Activated naive CD4-positive, alpha-beta T cell (primary cell): ENCODE measurements at regions not wholly inside any gene's neighbourhood (a gene's known extent, or its start where the extent isn't known, plus 50 kb on each side); places are given as distances from the start of the nearest gene placed in this dataset.

ENCODE experiments used
- DNase-seq, 4 experiments: peaks; one replicate each; lab custom pipeline; 2025; lab: John Stamatoyannopoulos, UW

DNA sequence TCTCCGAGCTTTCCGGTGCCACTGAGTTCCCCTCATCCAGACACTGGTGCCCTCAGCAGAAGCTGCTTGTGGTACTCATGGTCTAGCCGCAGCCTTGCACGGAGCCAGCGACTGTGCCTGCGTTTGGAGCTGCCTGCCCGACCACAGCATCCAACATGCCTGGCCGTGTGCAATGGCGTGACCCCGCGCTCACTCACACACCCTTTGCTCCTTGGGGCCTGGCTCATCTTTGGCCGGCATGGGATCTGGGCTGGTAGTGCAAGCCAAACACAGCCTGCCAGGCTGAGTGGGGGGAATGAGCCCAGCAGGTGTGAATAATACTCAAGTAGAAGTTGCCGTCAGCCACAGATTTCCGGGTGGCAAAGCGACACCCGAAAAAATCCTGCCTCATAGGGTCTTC, 1178.7 kb upstream of the GBE1 start:
- DNase-seq = no peak

DNA sequence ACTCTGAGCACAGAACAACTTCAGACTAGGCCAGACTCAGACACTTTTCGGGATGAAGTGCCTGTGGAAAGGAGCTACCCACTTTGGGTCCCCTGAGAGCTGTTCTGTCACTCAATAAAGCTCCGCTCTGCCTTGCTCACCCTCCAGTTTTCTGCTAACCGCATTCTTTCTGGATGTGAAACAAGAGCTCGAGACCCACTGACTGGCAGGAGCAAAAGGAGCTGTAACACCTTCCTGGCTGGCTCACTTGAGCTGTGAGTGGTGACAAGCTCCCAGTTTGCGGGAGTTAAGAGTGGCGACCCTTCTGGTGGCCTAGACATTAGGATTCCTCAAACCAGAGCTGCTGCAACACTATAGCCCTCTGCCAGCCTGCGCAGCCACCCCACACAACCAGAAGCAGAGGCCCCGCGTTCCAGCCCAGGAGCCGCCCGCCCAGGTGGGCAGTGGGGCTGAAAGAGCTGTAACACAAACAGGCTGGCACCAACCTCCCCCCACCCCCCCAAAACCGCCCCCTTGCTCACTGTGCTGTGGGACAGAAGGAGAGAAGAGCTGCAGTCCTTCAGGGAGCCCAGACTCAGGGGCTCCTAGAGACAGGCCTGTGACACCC, 1178.1 kb upstream of the GBE1 start:
- no peak for DNase-seq

DNA sequence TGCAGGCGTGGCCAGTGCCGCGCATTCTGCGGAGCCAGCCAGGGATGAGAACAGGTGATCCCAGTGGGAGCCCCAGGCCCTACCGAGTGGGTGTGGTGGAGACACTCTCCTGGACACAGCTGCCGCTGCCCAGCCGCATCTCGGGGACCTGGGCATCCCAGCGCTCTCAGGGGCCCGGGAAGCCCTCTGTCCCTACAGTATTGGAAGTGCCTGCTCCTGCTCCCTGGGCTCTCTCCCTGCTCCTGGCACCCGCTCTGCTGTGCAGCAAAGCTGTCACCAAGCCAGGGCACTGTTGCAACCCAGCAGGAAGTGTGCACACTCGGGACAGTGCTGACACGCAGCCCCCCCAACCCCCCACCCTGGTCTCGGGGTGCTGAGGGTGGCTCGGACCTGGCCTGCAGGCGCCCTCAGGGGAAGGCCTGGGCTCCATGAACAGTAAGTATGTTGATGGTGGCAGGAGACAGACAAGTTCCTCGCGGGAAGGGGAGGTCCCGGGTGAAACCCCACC, 1177.4 kb upstream of the GBE1 start:
- no peak for DNase-seq

DNA sequence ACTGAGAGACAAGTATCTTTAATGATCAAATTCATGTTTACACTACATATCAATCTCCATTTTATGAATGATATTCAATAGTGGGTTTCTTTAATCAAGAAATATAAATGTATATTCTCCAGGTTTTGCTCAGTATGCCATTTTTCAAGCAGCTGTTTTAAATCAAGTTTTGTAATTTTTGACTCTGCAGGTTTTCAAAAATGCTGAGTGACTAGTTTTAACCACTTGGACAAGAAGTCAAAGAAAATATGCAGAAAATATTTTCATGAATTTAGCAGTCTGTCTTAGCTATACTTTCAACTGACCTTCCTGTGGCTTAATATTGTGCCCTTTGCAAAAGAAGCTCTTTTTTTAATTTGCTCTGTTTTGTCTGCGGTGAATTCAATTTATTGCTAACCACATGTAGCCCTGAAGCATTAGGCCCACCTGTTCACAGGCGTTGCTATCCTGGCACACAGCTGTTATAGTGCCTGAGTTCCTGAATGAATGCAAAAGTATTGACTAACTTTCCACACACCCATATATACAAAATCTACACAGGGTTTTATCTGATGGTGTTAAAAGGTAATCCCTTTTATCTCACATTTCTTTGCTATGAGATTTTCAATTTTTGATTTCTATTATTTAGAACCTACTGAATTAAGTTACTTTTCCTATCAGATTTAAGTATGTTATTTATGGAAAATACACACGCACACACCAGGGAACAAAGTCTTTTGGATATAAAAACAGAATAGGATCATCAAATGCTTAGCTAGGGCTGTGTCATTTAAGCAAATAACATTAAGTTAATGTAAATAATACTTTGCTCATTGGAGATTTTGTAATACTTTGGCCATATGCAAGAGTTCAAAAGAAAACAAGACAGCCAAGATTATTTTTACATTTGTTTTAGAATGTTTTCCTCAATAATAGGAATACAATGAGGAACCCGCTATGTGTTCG, 1166.1 kb upstream of the GBE1 start:
- no peak for DNase-seq

DNA sequence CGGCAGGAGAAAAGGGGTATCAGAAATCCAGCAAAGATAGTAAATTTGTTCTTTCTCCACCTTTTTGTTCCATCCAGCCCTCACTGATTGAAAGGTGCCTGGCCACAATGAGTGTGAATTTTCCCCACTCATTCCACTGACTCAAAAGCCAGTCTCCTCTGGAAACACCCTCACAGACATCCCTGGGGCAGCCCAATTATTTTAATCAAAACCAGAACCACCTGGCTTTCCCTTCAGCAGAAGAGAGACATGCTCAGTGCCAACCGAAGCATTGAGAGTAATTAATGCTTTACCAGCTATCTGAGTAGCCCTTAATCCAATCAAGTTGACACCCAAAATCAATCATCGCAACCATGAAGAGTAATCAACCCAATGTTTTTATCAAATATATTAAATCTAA, 1129.6 kb upstream of the GBE1 start:
- no peak for DNase-seq

DNA sequence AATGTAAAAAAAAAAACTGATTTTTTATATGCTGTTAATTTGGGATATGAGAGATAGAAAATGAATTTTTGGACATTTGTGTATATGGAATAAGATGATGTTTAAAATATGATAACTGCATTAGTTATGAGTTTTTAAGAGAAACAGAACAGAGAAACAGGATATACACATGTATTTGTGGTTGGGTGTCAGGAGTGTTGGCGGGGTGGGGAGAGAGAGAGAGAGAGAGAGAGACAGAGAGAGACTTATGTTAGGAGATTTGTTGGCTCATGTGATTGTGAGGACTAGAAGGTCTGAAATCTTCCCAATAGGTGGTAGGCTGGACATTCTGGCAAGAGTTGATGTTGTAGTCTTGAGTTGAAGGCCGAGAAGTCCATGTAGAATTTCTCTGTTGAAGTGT, 1121.6 kb upstream of the GBE1 start:
- no peak for DNase-seq

DNA sequence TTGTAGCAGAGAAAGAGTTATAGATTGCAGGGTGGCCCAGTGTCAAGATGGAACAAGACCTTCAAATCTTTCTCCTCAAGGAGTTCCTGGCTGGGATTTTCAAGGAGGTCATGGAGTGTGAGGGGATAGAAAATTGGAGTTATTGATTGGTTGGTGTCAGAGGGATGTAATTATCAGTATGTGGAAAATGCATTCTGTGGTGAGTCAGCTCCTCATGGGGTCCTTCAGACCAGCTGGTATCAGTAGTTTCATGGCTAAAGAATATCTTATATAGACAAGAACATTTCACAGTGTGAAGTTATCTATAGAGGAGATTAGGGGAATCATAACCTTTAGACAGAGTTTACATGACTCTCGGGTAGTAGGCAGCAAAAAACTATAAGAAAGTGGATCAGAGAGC, 1114.0 kb upstream of the GBE1 start:
- no peak for DNase-seq

DNA sequence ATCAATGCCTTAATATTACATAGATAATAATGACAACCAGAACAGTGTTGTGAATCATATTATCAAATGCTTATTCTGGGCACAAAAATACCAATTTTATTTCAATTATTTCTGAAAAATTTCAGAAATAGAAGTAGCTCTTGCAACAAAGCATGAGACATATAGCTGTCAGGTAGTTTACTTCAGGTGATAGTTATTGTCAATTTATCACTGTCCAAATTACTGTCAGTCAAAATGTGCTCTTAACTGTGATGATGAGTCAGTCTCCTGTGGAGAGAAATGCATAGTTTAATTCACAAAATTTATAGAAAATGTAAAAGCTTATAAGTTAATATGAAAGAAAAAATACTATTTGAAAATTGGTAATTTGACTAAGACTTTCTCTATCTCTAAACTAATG, 1078.4 kb upstream of the GBE1 start:
- DNase-seq = no peak

DNA sequence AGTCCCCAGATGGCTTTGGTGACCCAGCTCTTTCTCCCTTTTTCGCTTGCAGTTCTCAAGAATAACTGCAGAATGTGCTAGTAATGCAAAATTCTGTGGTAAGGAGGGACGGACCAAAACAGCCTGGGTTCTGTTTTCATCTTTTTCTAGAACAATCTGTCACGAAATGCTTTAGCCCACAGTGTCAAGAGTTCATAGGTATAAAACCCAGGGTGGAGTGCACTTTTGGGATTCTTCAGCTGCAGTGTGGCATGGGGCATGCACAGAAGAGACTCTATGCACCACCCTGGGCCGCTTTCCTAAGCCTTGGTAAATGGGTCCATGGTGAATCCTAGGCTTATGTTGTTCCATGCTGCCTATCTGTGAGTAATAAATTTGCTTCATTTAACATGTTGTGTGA, 1072.7 kb upstream of the GBE1 start:
- no peak for DNase-seq

DNA sequence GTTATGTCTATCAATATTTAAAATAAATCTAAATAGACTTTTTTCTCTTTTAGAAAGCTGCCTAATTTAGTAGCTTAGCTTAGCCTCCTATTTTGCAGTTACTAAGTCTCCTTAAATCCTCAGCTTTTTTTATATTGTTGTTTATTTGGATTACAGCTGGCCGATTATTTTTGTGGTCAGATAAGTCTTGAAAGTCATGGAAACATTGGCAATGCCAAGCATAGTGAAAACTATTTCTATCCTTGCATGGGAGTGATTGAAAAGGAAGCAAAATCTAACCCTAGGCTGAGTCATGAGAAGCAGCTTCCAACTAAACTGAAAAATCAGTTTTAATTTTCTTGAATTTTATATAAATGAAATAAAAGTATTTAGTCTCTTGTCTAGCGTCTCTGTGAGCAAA, 1063.0 kb upstream of the GBE1 start:
- DNase-seq = no peak

DNA sequence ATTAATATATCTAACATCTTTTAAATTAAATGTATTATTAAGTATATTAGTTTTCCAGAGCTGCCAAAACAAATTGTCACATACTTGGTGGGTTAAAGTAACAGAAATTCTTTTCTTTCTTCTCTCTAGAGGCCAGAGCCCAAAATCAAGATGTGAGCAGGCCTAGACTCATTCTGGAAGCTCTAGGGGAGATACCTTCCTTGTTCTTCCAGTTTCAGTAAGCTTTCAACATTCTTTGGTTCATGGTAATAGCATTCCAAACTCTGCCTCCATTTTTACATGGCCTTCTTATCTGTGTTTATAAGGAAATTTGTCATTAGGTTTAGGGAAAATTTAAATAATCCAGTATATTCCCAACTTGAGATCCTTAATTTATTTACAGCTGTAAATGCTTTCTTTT, 1054.6 kb upstream of the GBE1 start:
- DNase-seq = no peak

DNA sequence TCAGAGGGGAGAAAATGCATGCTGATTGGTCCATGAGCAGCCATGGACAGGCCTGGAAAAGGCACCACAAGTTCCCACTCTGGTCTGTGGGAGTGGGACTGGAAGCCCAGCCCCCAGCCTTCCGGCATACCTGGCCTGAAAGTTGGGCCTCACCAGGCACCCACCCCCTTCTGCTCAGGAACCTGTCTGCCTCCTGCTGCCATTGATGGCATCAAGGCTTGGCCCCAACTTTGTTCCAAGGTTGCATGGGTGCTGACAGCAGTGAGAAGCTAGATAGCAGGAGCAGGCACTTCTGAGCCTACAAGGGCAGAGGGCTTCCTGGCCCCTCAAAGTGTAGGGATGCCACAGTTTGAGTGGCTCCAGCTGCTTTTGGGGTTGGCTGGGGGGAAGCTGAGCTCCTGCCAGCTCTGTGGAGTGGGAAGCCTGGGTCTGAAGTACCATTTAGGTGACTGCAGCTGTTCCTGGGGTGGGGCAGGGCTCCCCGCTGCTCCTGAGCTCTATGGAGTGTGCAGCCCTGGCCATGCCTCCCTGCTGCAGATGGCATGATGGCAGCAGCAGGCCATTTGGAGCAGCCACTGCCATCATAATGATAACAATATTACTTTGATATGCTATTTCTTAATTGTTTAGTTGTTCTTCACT, 1054.1 kb upstream of the GBE1 start:
- DNase-seq = no peak

DNA sequence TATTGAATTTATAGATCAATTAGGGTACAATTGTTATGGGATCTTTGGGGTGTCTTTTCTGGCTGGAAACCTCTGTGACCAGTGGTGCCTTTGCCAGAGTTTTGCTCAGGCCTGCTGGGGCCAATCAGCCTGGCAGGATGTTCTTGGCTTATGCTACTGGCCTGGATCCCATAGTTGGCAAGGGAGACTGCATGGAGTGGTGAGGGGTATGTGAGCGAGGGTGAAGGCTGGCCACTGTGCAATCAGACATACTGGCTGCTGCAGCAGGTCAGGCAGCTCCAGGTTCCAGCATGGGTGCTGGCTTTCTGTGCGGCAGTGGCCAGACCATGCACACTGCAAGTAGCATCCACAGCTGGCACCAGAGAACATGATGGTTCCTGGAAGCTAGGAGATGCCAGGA, 1053.2 kb upstream of the GBE1 start:
- DNase-seq = no peak

DNA sequence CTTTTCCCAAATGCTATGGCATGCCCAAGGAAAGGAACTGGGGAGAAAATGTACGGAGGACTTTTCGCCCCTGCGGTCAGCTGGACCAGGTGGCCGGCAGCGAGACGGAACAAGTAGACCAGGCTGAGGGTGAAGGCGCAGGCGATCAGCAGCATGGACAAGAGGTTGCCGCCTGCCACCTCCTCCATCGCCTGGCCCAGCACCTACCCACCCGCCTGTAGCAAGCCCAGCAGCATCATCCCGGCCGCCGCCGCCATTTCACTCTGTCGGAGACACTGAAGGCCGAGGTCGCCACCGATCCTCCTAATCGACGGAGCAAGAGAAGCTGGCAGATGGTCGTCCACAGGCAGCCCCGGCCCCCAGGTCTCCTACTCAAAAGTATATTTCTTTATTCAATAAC, 1046.3 kb upstream of the GBE1 start:
- no peak for DNase-seq

DNA sequence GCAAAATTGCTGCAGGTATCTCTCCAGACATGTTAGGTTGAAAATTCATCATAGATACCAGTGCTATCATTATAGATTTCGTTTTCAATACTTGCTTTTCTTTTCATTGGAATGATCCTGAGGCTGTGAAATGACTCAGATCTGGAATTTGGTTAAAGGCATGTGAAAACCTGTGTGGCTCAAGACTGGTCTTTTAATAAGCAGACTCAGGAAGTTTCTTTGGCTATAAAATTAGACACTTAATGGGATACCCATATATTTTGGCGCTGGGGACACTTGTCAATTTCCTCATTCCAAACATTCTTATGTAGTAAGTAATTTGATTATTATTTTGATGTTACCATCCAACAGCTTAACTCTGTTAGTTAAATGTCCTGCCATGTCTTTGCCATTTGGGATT, 1041.1 kb upstream of the GBE1 start:
- DNase-seq = no peak

DNA sequence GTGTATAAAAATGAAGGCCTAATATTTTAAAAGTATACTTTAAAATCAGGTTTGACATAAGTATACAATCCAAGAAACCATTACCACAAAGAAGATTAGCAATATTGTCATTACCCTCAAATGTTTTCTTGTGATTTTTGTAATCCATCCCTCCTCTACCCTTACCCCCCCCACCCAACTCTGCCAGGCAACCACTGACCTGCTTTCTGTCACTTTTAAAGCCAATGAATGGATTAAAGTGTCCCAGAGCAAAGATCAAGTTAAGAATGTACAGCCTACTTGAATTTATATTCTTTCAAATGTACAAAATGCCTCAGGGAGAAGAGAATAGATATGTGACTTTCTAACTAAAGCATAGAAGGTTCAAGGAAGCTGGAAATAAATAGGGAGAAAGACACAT, 1038.8 kb upstream of the GBE1 start:
- DNase-seq = no peak

DNA sequence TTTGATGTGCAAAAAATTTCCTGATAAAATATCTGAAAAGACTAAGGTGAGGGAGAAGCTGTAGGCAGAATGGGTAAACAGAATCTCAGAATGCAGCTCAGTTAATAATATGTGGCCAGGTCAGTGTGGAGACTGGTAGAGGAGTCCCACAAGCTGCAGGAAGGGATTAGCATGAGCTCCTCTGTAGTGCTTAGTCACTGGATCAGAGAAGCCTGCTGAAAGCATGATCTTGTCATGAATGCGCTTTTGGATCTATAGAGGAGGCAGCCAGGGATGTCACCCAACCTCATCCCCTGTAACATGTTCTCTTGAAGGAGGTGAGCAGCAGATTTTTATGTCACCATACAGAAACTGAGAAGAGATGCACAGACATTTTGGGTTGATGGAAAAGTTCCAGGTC, 1035.3 kb upstream of the GBE1 start:
- DNase-seq = no peak

DNA sequence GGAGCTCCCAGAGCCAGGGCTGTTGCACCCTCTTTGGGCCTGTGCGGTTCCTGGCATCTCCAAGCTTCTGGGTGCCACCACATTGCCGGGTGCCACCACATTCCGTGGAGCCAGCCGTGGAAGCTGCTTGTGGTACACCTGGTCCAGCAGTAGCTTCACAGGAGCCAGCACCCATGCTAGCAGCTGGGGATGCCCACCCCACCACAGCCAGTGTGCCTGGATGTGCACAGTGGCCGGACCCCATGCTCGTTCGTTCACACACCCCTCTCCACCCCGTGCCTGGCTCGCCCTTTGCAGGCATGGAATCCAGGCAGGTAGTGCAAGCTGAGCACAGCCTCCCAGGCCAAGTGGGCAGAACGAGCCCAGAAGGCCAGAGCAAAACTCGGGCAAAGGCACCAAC, 1029.8 kb upstream of the GBE1 start:
- DNase-seq = no peak

DNA sequence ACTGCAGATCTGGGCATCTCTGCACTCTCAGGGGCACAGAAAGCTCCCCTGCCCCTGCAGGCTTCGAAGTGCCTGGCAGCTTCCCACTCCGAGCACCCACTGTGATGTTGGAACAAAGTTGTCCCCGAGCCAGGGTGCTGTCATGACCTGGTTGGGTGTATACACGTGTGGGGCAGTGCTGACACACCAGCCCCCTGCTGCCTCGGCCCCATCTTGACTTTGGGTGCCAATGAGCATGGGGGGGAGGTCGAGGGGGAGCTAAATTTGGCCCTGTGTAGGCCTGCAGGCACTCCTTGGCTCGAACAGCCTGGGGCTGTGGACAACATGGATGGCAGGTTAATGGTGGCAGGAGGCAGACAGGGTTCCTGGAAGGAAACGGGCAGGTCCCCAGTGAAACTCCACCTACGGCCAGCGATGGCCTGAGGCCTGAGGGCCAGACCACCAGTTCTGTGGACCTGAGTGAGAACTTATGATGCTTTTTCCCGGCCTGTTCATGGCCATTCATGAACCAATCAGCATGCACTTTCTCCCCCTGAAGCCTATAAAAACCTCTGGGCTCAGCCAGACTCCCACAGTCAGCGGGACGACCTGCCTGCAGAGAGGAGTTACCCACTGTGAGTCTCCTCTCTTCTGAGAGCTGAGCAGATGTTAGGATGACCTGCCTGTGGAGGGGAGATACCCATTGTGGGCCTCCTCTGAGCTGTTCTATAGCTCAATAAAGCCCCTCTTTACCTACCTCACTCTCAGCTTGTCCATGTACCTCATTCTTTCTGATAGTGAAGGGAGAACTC, 1029.1 kb upstream of the GBE1 start:
- DNase-seq = no peak

DNA sequence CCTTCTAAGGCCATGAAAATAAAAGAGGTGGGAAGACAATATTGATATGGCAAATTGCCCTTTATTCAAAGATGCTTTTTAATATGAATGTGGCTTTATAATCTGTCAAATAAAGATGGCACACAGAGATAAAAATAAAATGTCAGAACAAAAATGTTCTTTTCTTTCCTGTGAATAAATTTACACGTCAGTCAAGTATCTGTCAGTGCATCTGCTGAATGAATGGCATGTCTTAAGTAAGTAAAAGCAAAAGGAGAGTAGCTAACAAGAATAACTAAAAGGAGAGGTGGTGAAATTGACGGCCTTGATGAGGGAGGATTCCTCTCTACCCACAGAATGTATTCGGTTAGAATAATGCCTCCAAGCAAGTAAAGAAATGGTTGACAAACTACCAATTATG, 1021.7 kb upstream of the GBE1 start:
- no peak for DNase-seq

DNA sequence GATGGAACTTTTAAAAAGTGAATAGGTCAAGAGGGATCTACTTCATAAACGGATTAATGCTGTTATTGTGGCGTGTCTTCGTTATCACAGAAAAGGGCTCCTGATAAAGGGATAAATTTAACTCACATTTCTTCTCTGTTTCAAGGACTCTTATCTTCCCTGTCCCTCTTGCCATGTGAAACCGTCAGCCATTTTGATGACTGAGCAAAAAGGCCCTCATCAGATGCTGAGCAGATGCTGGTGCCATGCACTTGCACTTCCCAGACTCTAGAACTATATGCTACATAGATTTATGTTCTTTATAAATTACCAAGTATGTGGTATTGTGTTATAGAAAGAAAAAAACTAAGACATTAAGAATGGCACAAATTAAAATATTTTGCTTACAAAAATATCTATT, 1011.8 kb upstream of the GBE1 start:
- no peak for DNase-seq

DNA sequence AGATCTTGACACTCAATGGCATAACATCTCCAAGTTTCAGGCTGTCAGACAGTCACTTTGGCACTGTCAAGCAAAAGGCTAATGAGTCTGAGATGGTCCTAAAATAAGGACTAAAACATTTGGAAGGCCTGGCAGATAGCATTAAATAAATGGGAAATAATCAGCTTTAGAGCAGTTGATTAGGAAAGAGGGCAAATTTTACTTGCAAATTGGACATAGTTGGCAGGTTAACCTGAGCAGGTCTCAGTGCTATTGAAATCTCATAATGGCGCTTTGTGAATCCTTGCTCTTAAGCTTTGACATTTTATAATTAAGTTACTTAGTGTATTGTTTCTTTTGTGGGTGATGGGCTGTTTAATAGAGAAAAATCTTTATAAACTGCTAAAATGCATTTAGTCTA, 1003.1 kb upstream of the GBE1 start:
- DNase-seq = no peak
